CD14-positive monocyte (primary cell): ENCODE measurements at regions not wholly inside any gene's neighbourhood (a gene's known extent, or its start where the extent isn't known, plus 50 kb on each side); places are given as distances from the start of the nearest gene placed in this dataset.

Experiments
- DNase-seq, 3 donors: peaks; one replicate each; pipeline ENCODE4 v3.0.0-alpha.2; 2011 to 2022
- H2AFZ ChIP-seq: 2 replicates; pipeline ENCODE4 v1.6.0; 2012; ENCODE audit warnings: mild to moderate bottlenecking, low read depth, low read length, inconsistent platforms; ENCODE audit not compliant: insufficient read depth, poor library complexity, severe bottlenecking
- H3K27ac ChIP-seq, 2 donors: 1 replicate in 1 of 2; 2 replicates in 1 of 2; pipeline ENCODE4 v1.5.1; 2012 to 2013; ENCODE audit warnings: low read length in 2 of 2, control low read depth in 1 of 2, inconsistent platforms in 1 of 2, low read depth in 1 of 2, mild to moderate bottlenecking in 1 of 2
- H3K27me3 ChIP-seq, 2 donors: one replicate each; pipeline versions ENCODE4 v1.6.0 to v1.6.1; 2011 to 2013; ENCODE audit warnings: low read length in 2 of 2; ENCODE audit not compliant: control insufficient read depth in 2 of 2, insufficient read depth in 2 of 2
- H3K36me3 ChIP-seq, 2 donors: replicated peaks in 1 of 2; 1 replicate in 1 of 2; 2 replicates in 1 of 2; pipeline versions ENCODE4 v1.5.1 to v1.6.1; 2012 to 2013; ENCODE audit warnings: low read length in 2 of 2, control low read depth in 1 of 2, inconsistent platforms in 1 of 2, mild to moderate bottlenecking in 1 of 2; ENCODE audit not compliant: insufficient read depth in 2 of 2, control insufficient read depth in 1 of 2
- H3K4me1 ChIP-seq, 2 donors: 1 replicate in 1 of 2; 2 replicates in 1 of 2; pipeline versions ENCODE4 v1.5.1 to v1.6.1; 2012 to 2013; ENCODE audit warnings: low read length in 2 of 2, control low read depth in 1 of 2, inconsistent platforms in 1 of 2, mild to moderate bottlenecking in 1 of 2, moderate library complexity in 1 of 2; ENCODE audit not compliant: insufficient read depth in 2 of 2, control insufficient read depth in 1 of 2
- H3K4me2 ChIP-seq: replicated peaks from 2 replicates; pipeline ENCODE3; 2012; ENCODE audit warnings: low read length, moderate library complexity, mild to moderate bottlenecking; ENCODE audit not compliant: poor library complexity, severe bottlenecking; ENCODE audit errors: extremely low read depth
- H3K4me3 ChIP-seq, 3 experiments: fragments of 200-600 bp in 1 of 3; sonication (generic) in 1 of 3; replicated peaks in 1 of 3; 1 replicate in 2 of 3; 2 replicates in 1 of 3; pipeline ENCODE4 v1.5.1; 2011 to 2013; ENCODE audit warnings: low read length in 3 of 3, mild to moderate bottlenecking in 3 of 3, control low read depth in 2 of 3, low read depth in 2 of 3, inconsistent platforms in 1 of 3, moderate library complexity in 1 of 3
- H3K79me2 ChIP-seq: 2 replicates; pipeline ENCODE4 v1.6.0; 2012; ENCODE audit warnings: mild to moderate bottlenecking, control low read depth, inconsistent platforms, low read length, moderate library complexity; ENCODE audit not compliant: insufficient read depth
- H3K9ac ChIP-seq: 2 replicates; pipeline ENCODE4 v1.6.0; 2017; ENCODE audit warnings: low read length, mild to moderate bottlenecking; ENCODE audit not compliant: insufficient read depth, poor library complexity, severe bottlenecking
- H3K9me3 ChIP-seq, 2 donors: replicated peaks in 1 of 2; 1 replicate in 1 of 2; 2 replicates in 1 of 2; pipeline versions ENCODE4 v1.5.1 to v1.6.1; 2012 to 2013; ENCODE audit warnings: low read length in 2 of 2, control low read depth in 1 of 2; ENCODE audit not compliant: control insufficient read depth in 1 of 2, insufficient read depth in 1 of 2
- H4K20me1 ChIP-seq: 2 replicates; pipeline ENCODE4 v1.6.0; 2012; ENCODE audit warnings: mild to moderate bottlenecking, low read length, control low read depth, moderate library complexity; ENCODE audit not compliant: insufficient read depth
- H3K27ac Mint-ChIP-seq, 7 donors: one replicate each; pipeline ENCODE4 v1.8.0; 2020; ENCODE audit warnings: mild to moderate bottlenecking in 7 of 7, mixed read lengths in 7 of 7, moderate library complexity in 6 of 7, inconsistent platforms in 2 of 7
- H3K27me3 Mint-ChIP-seq, 3 donors: one replicate each; pipeline ENCODE4 v1.8.0; 2021 to 2022; ENCODE audit warnings: low read depth in 3 of 3, mild to moderate bottlenecking in 3 of 3, mixed read lengths in 3 of 3, moderate library complexity in 3 of 3, inconsistent platforms in 1 of 3
- H3K36me3 Mint-ChIP-seq, 2 donors: one replicate each; pipeline ENCODE4 v1.8.0; 2020; ENCODE audit warnings: mixed read lengths in 2 of 2, inconsistent platforms in 1 of 2, mild to moderate bottlenecking in 1 of 2
- H3K4me1 Mint-ChIP-seq: one replicate; pipeline ENCODE4 v1.8.0; 2020; ENCODE audit warnings: mild to moderate bottlenecking, mixed read lengths
- H3K4me3 Mint-ChIP-seq, 2 donors: one replicate each; pipeline ENCODE4 v1.8.0; 2020; ENCODE audit warnings: mild to moderate bottlenecking in 2 of 2, mixed read lengths in 2 of 2, moderate library complexity in 1 of 2
- H3K9me3 Mint-ChIP-seq, 7 donors: one replicate each; pipeline ENCODE4 v1.8.0; 2020 to 2022; ENCODE audit warnings: mixed read lengths in 7 of 7, mild to moderate bottlenecking in 6 of 7, moderate library complexity in 6 of 7, inconsistent platforms in 2 of 7
- CTCF ChIP-seq: fragments of 200-600 bp; IDR thresholded peaks from one replicate; pipeline ENCODE4 v1.8.0; 2022; ENCODE audit warnings: antibody characterized with exemption, mild to moderate bottlenecking
- WGBS: methylation state at CpG from one replicate; pipeline ENCODE4 v1.1.5; 2013; ENCODE audit warnings: missing lambda C conversion rate; ENCODE audit not compliant: insufficient coverage; 5-methylcytosine and 5-hydroxymethylcytosine counted together
- intact Hi-C, 2 donors: fragments of 100-400 bp; cut with micrococcal nuclease; formaldehyde crosslinking; loops; one replicate each; pipeline versions ENCODE4 v1.15.0 to v1.15.1; 2023

GRCh38 chr13:105471673-105472072 lies 1063.8 kb downstream of the EFNB2 start:
- Mint-ChIP-seq H3K9me3 (peaks cover 0 to 4% (median 2%) of the 10 kb centered on the region in 7 donors), H3K27me3 (no peaks in the 10 kb centered on the region), H3K4me1 (no peaks in the 10 kb centered on the region), H3K4me3 (no peak overlapping the region), H3K27ac (no peak overlapping the region), H3K36me3 (no peaks in the 10 kb centered on the region)
- no CpG with 5 or more reads among the region's 3 CpGs for WGBS
- H3K4me3 ChIP-seq = no peak overlapping the region
- H3K9ac ChIP-seq = no peak overlapping the region
- no peak overlapping the region for H3K27ac ChIP-seq
- H2AFZ ChIP-seq = no peak overlapping the region
- no peak for TF ChIP-seq CTCF
- H3K79me2 ChIP-seq = no peaks in the 10 kb centered on the region
- intact Hi-C loops = no loop called here
- H3K27me3 ChIP-seq = no peaks in the 10 kb centered on the region
- H3K4me2 ChIP-seq = no peak overlapping the region
- no peaks in the 10 kb centered on the region for H3K9me3 ChIP-seq
- no peaks in the 10 kb centered on the region for H3K36me3 ChIP-seq
- DNase-seq = no peak
- no peaks in the 10 kb centered on the region for H3K4me1 ChIP-seq
- no peaks in the 10 kb centered on the region for H4K20me1 ChIP-seq

- DNase-seq = no peak
- Histone ChIP-seq H3K27me3 (no peaks in the 10 kb centered on the region), H3K9me3 (peaks cover 0 to 3% of the 10 kb centered on the region in 2 donors), H3K4me1 (no peaks in the 10 kb centered on the region), H4K20me1 (no peaks in the 10 kb centered on the region), H2AFZ (no peak overlapping the region), H3K79me2 (no peaks in the 10 kb centered on the region), H3K4me2 (no peak overlapping the region), H3K9ac (no peak overlapping the region), H3K36me3 (no peaks in the 10 kb centered on the region), H3K27ac (no peak overlapping the region), H3K4me3 (no peak overlapping the region)
- peaks cover 0 to 5% (median 3%) of the 10 kb centered on the region in 7 donors for H3K9me3 Mint-ChIP-seq
- H3K27ac Mint-ChIP-seq = peak overlapping the region in 1 of 7 donors; percentile 20
- no CpG with 5 or more reads among the region's 1 CpG for WGBS
- no peaks in the 10 kb centered on the region for H3K4me1 Mint-ChIP-seq
- no peak overlapping the region for H3K4me3 Mint-ChIP-seq
- TF ChIP-seq CTCF = no peak
- H3K27me3 Mint-ChIP-seq = no peaks in the 10 kb centered on the region
- intact Hi-C loops = no loop called here
- no peaks in the 10 kb centered on the region for H3K36me3 Mint-ChIP-seq
Measured at GRCh38 chr13:105466376-105466775, 1069.1 kb downstream of the EFNB2 start.
